Body of pancreas (tissue), 4 donors: ENCODE measurements at regions not wholly inside any gene's neighbourhood (a gene's known extent, or its start where the extent isn't known, plus 50 kb on each side); places are given as distances from the start of the nearest gene placed in this dataset.

Experiments used
- ATAC-seq: fragments of 150-250 bp; one replicate; pipeline ENCODE4 v1.9.1; 2016
- DNase-seq, 4 donors: peaks; one replicate each; pipeline ENCODE4 v3.0.0-alpha.2; 2019
- H3K27ac ChIP-seq, 4 donors: fragments of 200-600 bp; sonication (generic); 1 replicate in 3 of 4; 2 replicates in 1 of 4; pipeline versions ENCODE4 v1.5.1 to v1.6.1; 2016 to 2019; ENCODE audit warnings: mild to moderate bottlenecking in 1 of 4, mixed read lengths in 1 of 4, moderate library complexity in 1 of 4
- H3K27me3 ChIP-seq, 2 donors: fragments of 200-600 bp; sonication (generic); one replicate each; pipeline ENCODE4 v1.6.0; 2016; ENCODE audit warnings: mild to moderate bottlenecking in 1 of 2
- H3K36me3 ChIP-seq, 2 donors: fragments of 200-600 bp; sonication (generic); replicated peaks in 1 of 2; 2 replicates each; pipeline ENCODE4 v1.5.1; 2016; ENCODE audit warnings: low read depth in 2 of 2; ENCODE audit not compliant: insufficient read depth in 1 of 2
- H3K4me1 ChIP-seq: fragments of 200-600 bp; sonication (generic); one replicate; pipeline ENCODE4 v1.6.0; 2016
- H3K4me3 ChIP-seq, 2 donors: fragments of 200-600 bp; sonication (generic); 1 replicate in 1 of 2; 2 replicates in 1 of 2; pipeline ENCODE4 v1.5.1; 2016 to 2019
- H3K9me3 ChIP-seq, 3 donors: fragments of 200-600 bp; sonication (generic); 1 replicate in 2 of 3; 2 replicates in 1 of 3; pipeline ENCODE4 v1.5.1; 2016
- CTCF ChIP-seq, 7 experiments: fragments of 450-650 bp in 4 of 7; fragments of 200-600 bp in 3 of 7; sonication (generic) in 3 of 7; IDR thresholded peaks; one replicate each; pipeline ENCODE4 v1.5.1; 2016 to 2019; ENCODE audit warnings: antibody characterized with exemption in 7 of 7
- POLR2A ChIP-seq, 3 donors: fragments of 450-650 bp; IDR thresholded peaks; one replicate each; pipeline ENCODE4 v1.6.1; 2016; ENCODE audit warnings: antibody characterized with exemption in 3 of 3, mild to moderate bottlenecking in 2 of 3
- WGBS, 2 donors: methylation state at CpG; one replicate each; pipeline ENCODE4 v1.1.5; 2017; 5-methylcytosine and 5-hydroxymethylcytosine counted together
- intact Hi-C: fragments of 100-400 bp; cut with DNase I; formaldehyde crosslinking; loops from one replicate; pipeline ENCODE4 v1.15.1; 2023

DNA sequence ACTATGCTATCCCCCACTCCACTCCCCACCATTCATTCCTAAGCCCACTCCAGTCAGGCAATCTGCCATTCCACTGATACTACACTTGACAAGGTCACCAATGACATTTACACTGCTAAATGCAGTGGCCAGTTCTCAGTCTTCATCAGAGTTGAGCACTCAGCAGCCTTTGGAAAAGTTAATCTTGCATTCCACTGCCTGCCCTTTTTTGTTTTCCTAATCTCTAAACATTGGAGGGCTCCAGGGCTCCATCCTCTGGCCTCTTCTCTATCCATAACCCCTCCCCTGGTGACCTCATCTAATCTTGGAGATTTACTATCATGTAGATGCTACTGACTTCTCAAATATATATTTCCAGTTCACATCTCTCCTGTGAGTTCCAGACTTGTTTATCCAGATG lies 70.9 kb upstream of the S1PR1 start:
- no peak for ATAC-seq
- H3K4me1 ChIP-seq: no peaks in the 10 kb centered on the region
- H3K36me3 ChIP-seq: no peaks in the 10 kb centered on the region
- TF ChIP-seq POLR2A (IDR thresholded peaks at IDR 0.05) (no peak), CTCF (IDR thresholded peaks at IDR 0.05) (no peak)
- H3K4me3 ChIP-seq: no peak overlapping the region
- intact Hi-C loops: no loop called here
- H3K27me3 ChIP-seq: no peaks in the 10 kb centered on the region
- no peaks in the 10 kb centered on the region for H3K9me3 ChIP-seq
- DNase-seq: no peak
- no peak overlapping the region for H3K27ac ChIP-seq

- Histone ChIP-seq H3K27ac (no peak overlapping the region), H3K4me3 (no peak overlapping the region), H3K36me3 (no peaks in the 10 kb centered on the region), H3K9me3 (no peaks in the 10 kb centered on the region), H3K27me3 (no peaks in the 10 kb centered on the region), H3K4me1 (no peaks in the 10 kb centered on the region)
- intact Hi-C loops: no loop called here
- no peak for ATAC-seq
- 41 to 56% methylated on average over 1 of the region's 1 CpG for WGBS, 2 donors
- DNase-seq: no peak
- TF ChIP-seq POLR2A (IDR thresholded peaks at IDR 0.05) (no peak), CTCF (IDR thresholded peaks at IDR 0.05) (no peak)
Observed at GRCh38 chr1:101165532-101165931, 71.3 kb upstream of the S1PR1 start.

DNA sequence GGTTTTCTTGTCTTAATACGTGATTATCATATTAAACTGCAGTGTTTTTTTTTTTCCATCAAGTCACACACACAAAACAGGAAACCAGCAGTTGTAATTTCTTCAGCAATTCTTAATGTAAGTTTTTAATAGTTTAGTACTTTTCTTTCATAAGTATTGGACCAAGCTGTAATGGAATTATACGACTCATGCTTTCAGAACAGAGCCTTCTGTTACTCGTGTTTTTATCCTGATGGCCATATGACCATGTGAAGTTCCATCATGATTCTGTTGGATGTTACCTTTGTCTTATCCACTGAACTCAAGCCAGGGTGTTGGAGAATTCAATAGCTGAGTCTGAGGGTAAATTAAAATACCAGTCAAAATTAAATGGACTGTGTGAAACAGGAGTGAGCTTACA lies 72.0 kb upstream of the S1PR1 start:
- intact Hi-C loops: no loop called here
- DNase-seq (no peak), ATAC-seq (no peak)
- WGBS, 2 donors: 47 to 60% methylated on average over 3 of the region's 3 CpGs
- Histone ChIP-seq H3K4me3 (no peak overlapping the region), H3K4me1 (no peaks in the 10 kb centered on the region), H3K27me3 (no peaks in the 10 kb centered on the region), H3K36me3 (no peaks in the 10 kb centered on the region), H3K27ac (no peak overlapping the region), H3K9me3 (no peaks in the 10 kb centered on the region)
- TF ChIP-seq POLR2A (IDR thresholded peaks at IDR 0.05): no peak
- TF ChIP-seq CTCF (IDR thresholded peaks at IDR 0.05): no peak

GRCh38 chr1:101162736-101163735 lies 73.8 kb upstream of the S1PR1 start:
- H3K27me3 ChIP-seq: no peaks in the 10 kb centered on the region
- no peak for ATAC-seq
- no peak for DNase-seq
- no peaks in the 10 kb centered on the region for H3K36me3 ChIP-seq
- no peaks in the 10 kb centered on the region for H3K4me1 ChIP-seq
- H3K27ac ChIP-seq: no peak overlapping the region
- TF ChIP-seq POLR2A (IDR thresholded peaks at IDR 0.05): no peak
- TF ChIP-seq CTCF (IDR thresholded peaks at IDR 0.05): no peak
- intact Hi-C loops: no loop called here
- no peak overlapping the region for H3K4me3 ChIP-seq
- 63 to 67% methylated on average over 7 of the region's 7 CpGs for WGBS, 2 donors
- H3K9me3 ChIP-seq: no peaks in the 10 kb centered on the region

DNA sequence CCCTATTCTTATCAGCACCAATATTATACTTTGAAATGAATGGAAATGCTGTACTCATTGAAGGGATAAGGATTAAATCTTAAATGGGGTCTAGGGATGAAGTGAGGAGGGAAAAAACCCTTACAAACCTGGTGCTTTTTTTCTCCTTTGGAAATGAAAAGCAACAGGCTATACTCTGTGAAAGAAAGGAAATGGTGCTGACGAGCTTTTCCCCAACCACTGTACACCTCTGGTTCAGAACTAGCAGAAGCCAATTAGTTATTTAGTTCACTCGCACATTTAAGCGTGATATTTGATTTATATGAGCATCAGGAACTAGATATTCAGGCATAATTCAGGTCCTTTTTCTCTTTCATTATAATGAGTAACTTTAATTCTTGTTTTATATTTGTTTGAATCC lies 74.5 kb upstream of the S1PR1 start:
- no peaks in the 10 kb centered on the region for H3K36me3 ChIP-seq
- 66 to 68% methylated on average over 3 of the region's 3 CpGs for WGBS, 2 donors
- no peak overlapping the region for H3K4me3 ChIP-seq
- H3K27ac ChIP-seq: peak overlapping the region in 1 of 4 donors; percentile 34
- intact Hi-C loops: no loop called here
- H3K4me1 ChIP-seq: no peaks in the 10 kb centered on the region
- TF ChIP-seq CTCF (IDR thresholded peaks at IDR 0.05): no peak
- TF ChIP-seq POLR2A (IDR thresholded peaks at IDR 0.05): no peak
- no peaks in the 10 kb centered on the region for H3K27me3 ChIP-seq
- DNase-seq: no peak
- H3K9me3 ChIP-seq: no peaks in the 10 kb centered on the region
- ATAC-seq: no peak
